Superior temporal gyrus (tissue), 1 donor: ENCODE measurements at regions not wholly inside any gene's neighbourhood (a gene's known extent, or its start where the extent isn't known, plus 50 kb on each side); places are given as distances from the start of the nearest gene placed in this dataset.
"Not testable (repeated sequence)": the region's sequence is repeated elsewhere in the genome, so short reads cannot be mapped to it uniquely, and the experiment has no call there.

ENCODE experiments used
- DNase-seq: peaks from one replicate; pipeline ENCODE4 v3.0.0-alpha.2; 2016; ENCODE audit errors: extremely low spot score

- no peak for DNase-seq
Observed at GRCh38 chr14:56422221-56422620, 157.4 kb upstream of the TMEM260 start.

- DNase-seq = peak; percentile 75
Observed at GRCh38 chr14:56422703-56423213, 156.8 kb upstream of the TMEM260 start.

- DNase-seq = no peak
Observed at GRCh38 chr14:56423544-56423943, 156.1 kb upstream of the TMEM260 start.

- no peak for DNase-seq
Observed at GRCh38 chr14:56431013-56431412, 148.6 kb upstream of the TMEM260 start.

- no peak for DNase-seq
Observed at GRCh38 chr14:56449670-56450213, 129.9 kb upstream of the TMEM260 start.

GRCh38 chr14:56452940-56453339 lies 126.7 kb upstream of the TMEM260 start:
- DNase-seq = no peak

GRCh38 chr14:56454680-56455079 lies 124.9 kb upstream of the TMEM260 start:
- not testable (repeated sequence) for DNase-seq

GRCh38 chr14:56460469-56460868 lies 119.1 kb upstream of the TMEM260 start:
- no peak for DNase-seq

- no peak for DNase-seq
Observed at GRCh38 chr14:56461276-56462275, 118.0 kb upstream of the TMEM260 start.

- DNase-seq = no peak
Observed at GRCh38 chr14:56463271-56463890, 116.2 kb upstream of the TMEM260 start.

GRCh38 chr14:56471056-56471455 lies 108.5 kb upstream of the TMEM260 start:
- DNase-seq = no peak

GRCh38 chr14:56474419-56475022 lies 105.1 kb upstream of the TMEM260 start:
- DNase-seq = peak; percentile 88

- DNase-seq = no peak
Observed at GRCh38 chr14:56482310-56482911, 97.2 kb upstream of the TMEM260 start.

- peak; percentile 84 for DNase-seq
Observed at GRCh38 chr14:56487090-56487667, 92.4 kb upstream of the TMEM260 start.

GRCh38 chr14:56487761-56488160 lies 91.8 kb upstream of the TMEM260 start:
- DNase-seq = no peak

- no peak for DNase-seq
Observed at GRCh38 chr14:56488306-56488705, 91.3 kb upstream of the TMEM260 start.

- peak; percentile 75 for DNase-seq
Observed at GRCh38 chr14:56490379-56490778, 89.2 kb upstream of the TMEM260 start.

- DNase-seq = peak; percentile 78
Observed at GRCh38 chr14:56491299-56492285, 88.0 kb upstream of the TMEM260 start.

GRCh38 chr14:56494167-56494566 lies 85.4 kb upstream of the TMEM260 start:
- DNase-seq = no peak

GRCh38 chr14:56498112-56498511 lies 81.5 kb upstream of the TMEM260 start:
- no peak for DNase-seq
